OCI-LY1 (cell line): ENCODE measurements at regions not wholly inside any gene's neighbourhood (a gene's known extent, or its start where the extent isn't known, plus 50 kb on each side); places are given as distances from the start of the nearest gene placed in this dataset.
A peak's percentile ranks its signal among the peaks of the same experiment; 100 is the strongest.

Experiments
- H2AFZ ChIP-seq: fragments of 200-600 bp; sonication (generic), shearing (Covaris generic); 2 replicates; pipeline ENCODE4 v1.6.0; 2014; ENCODE audit warnings: antibody characterized with exemption, mild to moderate bottlenecking, low read length
- H3F3A ChIP-seq: fragments of 200-600 bp; sonication (generic), shearing (Covaris generic); 2 replicates; pipeline ENCODE4 v1.6.0; 2014; ENCODE audit warnings: mild to moderate bottlenecking, antibody characterized with exemption, low read length, moderate library complexity; ENCODE audit not compliant: insufficient read depth
- H3K27ac ChIP-seq: fragments of 200-600 bp; sonication (generic); 2 replicates; pipeline ENCODE4 v1.5.1; 2014; ENCODE audit warnings: low read length, mixed run types, mild to moderate bottlenecking, low read depth; ENCODE audit not compliant: poor library complexity, severe bottlenecking
- H3K27me3 ChIP-seq: fragments of 200-600 bp; sonication (generic); 2 replicates; pipeline ENCODE4 v1.6.0; 2014; ENCODE audit warnings: antibody characterized with exemption, mild to moderate bottlenecking, low read length, moderate library complexity; ENCODE audit not compliant: insufficient read depth
- H3K36me3 ChIP-seq: fragments of 200-600 bp; sonication (generic); 2 replicates; pipeline ENCODE4 v1.6.1; 2014; ENCODE audit warnings: mild to moderate bottlenecking, antibody characterized with exemption, low read length, moderate library complexity, mixed read lengths; ENCODE audit not compliant: insufficient read depth
- H3K4me1 ChIP-seq: fragments of 200-600 bp; sonication (generic); 2 replicates; pipeline ENCODE4 v1.5.1; 2014; ENCODE audit warnings: mild to moderate bottlenecking, low read length, moderate library complexity; ENCODE audit not compliant: insufficient read depth, severe bottlenecking
- H3K4me2 ChIP-seq: fragments of 200-600 bp; sonication (generic), shearing (Covaris generic); 2 replicates; pipeline ENCODE4 v1.6.1; 2014; ENCODE audit warnings: low read length
- H3K4me3 ChIP-seq: fragments of 200-600 bp; sonication (generic); 2 replicates; pipeline ENCODE4 v1.5.1; 2014; ENCODE audit warnings: low read length, low read depth, mild to moderate bottlenecking, mixed read lengths; ENCODE audit not compliant: poor library complexity, severe bottlenecking
- H3K79me2 ChIP-seq: fragments of 200-600 bp; shearing (Covaris generic); 2 replicates; pipeline ENCODE4 v1.6.1; 2016; ENCODE audit warnings: mixed run types, low read length, mixed read lengths; ENCODE audit not compliant: insufficient read depth
- H3K9ac ChIP-seq: fragments of 200-600 bp; sonication (generic), shearing (Covaris generic); 2 replicates; pipeline ENCODE4 v1.6.1; 2014; ENCODE audit warnings: mild to moderate bottlenecking, low read length, mixed read lengths
- H3K9me2 ChIP-seq: fragments of 200-600 bp; sonication (generic), shearing (Covaris generic); 2 replicates; pipeline ENCODE4 v1.6.1; 2014; ENCODE audit warnings: low read depth, mild to moderate bottlenecking, low read length, mixed read lengths
- H3K9me3 ChIP-seq: fragments of 200-600 bp; shearing (Covaris generic); 2 replicates; pipeline ENCODE4 v1.6.1; 2014; ENCODE audit warnings: low read length, mixed read lengths
- H4K20me1 ChIP-seq: fragments of 200-600 bp; sonication (generic), shearing (Covaris generic); 2 replicates; pipeline ENCODE4 v1.6.0; 2016; ENCODE audit warnings: mild to moderate bottlenecking, low read length; ENCODE audit not compliant: insufficient read depth
- CTCF ChIP-seq: fragments of 200-600 bp; sonication (generic), shearing (Covaris generic); IDR thresholded peaks from 2 replicates; pipeline ENCODE4 v1.5.1; 2017; ENCODE audit warnings: mild to moderate bottlenecking, antibody characterized with exemption, low read length, moderate library complexity, mixed read lengths
- EZH2 ChIP-seq: fragments of 200-600 bp; sonication (generic), shearing (Covaris generic); IDR thresholded peaks from 2 replicates; pipeline ENCODE4 v1.8.0; 2017; ENCODE audit warnings: borderline replicate concordance, mixed run types, mild to moderate bottlenecking, antibody characterized with exemption, low read length, moderate library complexity, mixed read lengths

- Histone ChIP-seq H2AFZ (no peak overlapping the region), H3K79me2 (no peaks in the 10 kb centered on the region), H3F3A (no peaks in the 10 kb centered on the region), H3K4me1 (no peaks in the 10 kb centered on the region), H4K20me1 (no peaks in the 10 kb centered on the region), H3K4me3 (no peak overlapping the region), H3K27ac (no peak overlapping the region), H3K36me3 (no peaks in the 10 kb centered on the region), H3K27me3 (no peaks in the 10 kb centered on the region), H3K9ac (no peak overlapping the region), H3K4me2 (no peak overlapping the region), H3K9me2 (no peaks in the 10 kb centered on the region), H3K9me3 (no peaks in the 10 kb centered on the region)
- TF ChIP-seq EZH2 (no peak), CTCF (no peak)
These were observed 258.4 kb upstream of the ZNF717 start for GRCh38 chr3:76043746-76044145.

GRCh38 chr3:76044601-76045600 lies 259.6 kb upstream of the ZNF717 start:
- Histone ChIP-seq H3K36me3 (no peaks in the 10 kb centered on the region), H3K79me2 (no peaks in the 10 kb centered on the region), H3K27me3 (no peaks in the 10 kb centered on the region), H3K4me2 (no peak overlapping the region), H3K9me2 (no peaks in the 10 kb centered on the region), H3K9ac (no peak overlapping the region), H3K4me3 (no peak overlapping the region), H3K4me1 (no peaks in the 10 kb centered on the region), H3K9me3 (no peaks in the 10 kb centered on the region), H2AFZ (no peak overlapping the region), H3F3A (no peaks in the 10 kb centered on the region), H3K27ac (no peak overlapping the region), H4K20me1 (no peaks in the 10 kb centered on the region)
- TF ChIP-seq CTCF, result peak; percentile 81
- TF ChIP-seq EZH2, result no peak

GRCh38 chr3:76047368-76047767 lies 262.0 kb upstream of the ZNF717 start:
- TF ChIP-seq EZH2 (no peak), CTCF (no peak)
- no peaks in the 10 kb centered on the region for H3K27me3 ChIP-seq
- H3K9ac ChIP-seq, result no peak overlapping the region
- H2AFZ ChIP-seq, result no peak overlapping the region
- no peaks in the 10 kb centered on the region for H3K36me3 ChIP-seq
- no peaks in the 10 kb centered on the region for H3F3A ChIP-seq
- H3K9me2 ChIP-seq, result no peaks in the 10 kb centered on the region
- H3K27ac ChIP-seq, result no peak overlapping the region
- no peaks in the 10 kb centered on the region for H3K4me1 ChIP-seq
- H3K9me3 ChIP-seq, result no peaks in the 10 kb centered on the region
- H3K79me2 ChIP-seq, result no peaks in the 10 kb centered on the region
- no peak overlapping the region for H3K4me2 ChIP-seq
- no peak overlapping the region for H3K4me3 ChIP-seq
- H4K20me1 ChIP-seq, result no peaks in the 10 kb centered on the region
